ENCODE measurements at regions not wholly inside any gene's neighbourhood (a gene's known extent, or its start where the extent isn't known, plus 50 kb on each side); places are given as distances from the start of the nearest gene placed in this dataset.

- TF ChIP-seq, protein P1, sequence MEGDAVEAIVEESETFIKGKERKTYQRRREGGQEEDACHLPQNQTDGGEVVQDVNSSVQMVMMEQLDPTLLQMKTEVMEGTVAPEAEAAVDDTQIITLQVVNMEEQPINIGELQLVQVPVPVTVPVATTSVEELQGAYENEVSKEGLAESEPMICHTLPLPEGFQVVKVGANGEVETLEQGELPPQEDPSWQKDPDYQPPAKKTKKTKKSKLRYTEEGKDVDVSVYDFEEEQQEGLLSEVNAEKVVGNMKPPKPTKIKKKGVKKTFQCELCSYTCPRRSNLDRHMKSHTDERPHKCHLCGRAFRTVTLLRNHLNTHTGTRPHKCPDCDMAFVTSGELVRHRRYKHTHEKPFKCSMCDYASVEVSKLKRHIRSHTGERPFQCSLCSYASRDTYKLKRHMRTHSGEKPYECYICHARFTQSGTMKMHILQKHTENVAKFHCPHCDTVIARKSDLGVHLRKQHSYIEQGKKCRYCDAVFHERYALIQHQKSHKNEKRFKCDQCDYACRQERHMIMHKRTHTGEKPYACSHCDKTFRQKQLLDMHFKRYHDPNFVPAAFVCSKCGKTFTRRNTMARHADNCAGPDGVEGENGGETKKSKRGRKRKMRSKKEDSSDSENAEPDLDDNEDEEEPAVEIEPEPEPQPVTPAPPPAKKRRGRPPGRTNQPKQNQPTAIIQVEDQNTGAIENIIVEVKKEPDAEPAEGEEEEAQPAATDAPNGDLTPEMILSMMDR (IDR thresholded peaks at IDR 0.05) = no peak
- TF ChIP-seq POLR2A (IDR thresholded peaks at IDR 0.05) = no peak
Measured at GRCh38 chr9:28293369-28294090, 720.2 kb upstream of the C9orf72 start.

All from lower leg skin (tissue), 3 donors.